H1 (cell line): ENCODE measurements at regions not wholly inside any gene's neighbourhood (a gene's known extent, or its start where the extent isn't known, plus 50 kb on each side); places are given as distances from the start of the nearest gene placed in this dataset.

ENCODE experiments used
- CTCF ChIA-PET: fragments of 300-600 bp; sonication (Branson Sonifier 250); formaldehyde crosslinking; loops from one replicate; lab custom pipeline; 2021; ENCODE audit not compliant: partially characterized antibody; lab: Charles Lee
- POLR2A ChIA-PET: fragments of 300-600 bp; sonication (Branson Sonifier 250); formaldehyde crosslinking; loops from one replicate; lab custom pipeline; 2021; ENCODE audit warnings: inconsistent platforms; ENCODE audit not compliant: partially characterized antibody; lab: Charles Lee
- DNase-seq, 2 experiments: peaks; one replicate each; pipeline versions ENCODE4 v3.0.0 to v3.0.0-alpha.2; 2010 to 2022; ENCODE audit warnings: low spot score in 2 of 2, low read depth in 1 of 2, mixed read lengths in 1 of 2
- FAIRE-seq: peaks from 2 replicates; lab custom pipeline; 2011; peaks lifted over from hg19 to GRCh38; lab: Jason Lieb, UNC
- H2AFZ ChIP-seq: 2 replicates; pipeline ENCODE4 v1.8.1; 2012; ENCODE audit warnings: low read length, inconsistent platforms
- H2AK5ac ChIP-seq: 2 replicates; pipeline ENCODE4 v1.6.1; 2013; ENCODE audit warnings: low read depth, low read length
- H2BK120ac ChIP-seq: replicated peaks from 2 replicates; pipeline ENCODE3; 2013; ENCODE audit warnings: low read depth, low read length, inconsistent platforms
- H2BK12ac ChIP-seq: 2 replicates; pipeline ENCODE4 v1.6.1; 2013; ENCODE audit warnings: low read depth, low read length
- H2BK15ac ChIP-seq: 2 replicates; pipeline ENCODE4 v1.6.1; 2013; ENCODE audit warnings: low read length
- H2BK20ac ChIP-seq: 2 replicates; pipeline ENCODE4 v1.6.1; 2013; ENCODE audit warnings: low read length
- H2BK5ac ChIP-seq: 2 replicates; pipeline ENCODE4 v1.6.1; 2013; ENCODE audit warnings: low read depth, low read length
- H3K14ac ChIP-seq: 2 replicates; pipeline ENCODE4 v1.6.1; 2013; ENCODE audit warnings: inconsistent platforms; ENCODE audit not compliant: insufficient read length
- H3K18ac ChIP-seq: 2 replicates; pipeline ENCODE4 v1.6.1; 2013; ENCODE audit warnings: low read length; ENCODE audit errors: extremely low read depth
- H3K23ac ChIP-seq: 2 replicates; pipeline ENCODE4 v1.6.1; 2013; ENCODE audit warnings: inconsistent platforms; ENCODE audit not compliant: insufficient read length
- H3K23me2 ChIP-seq: 2 replicates; pipeline ENCODE4 v1.6.1; 2013; ENCODE audit warnings: low read depth, low read length
- H3K27ac ChIP-seq: 2 replicates; pipeline ENCODE4 v1.6.1; 2011; ENCODE audit warnings: low read depth, low read length, inconsistent platforms
- H3K27me3 ChIP-seq, 4 experiments: replicated peaks in 1 of 4; 1 replicate in 1 of 4; 2 replicates in 3 of 4; pipeline versions ENCODE4 v1.6.1 to v1.8.1; 2011 to 2013; ENCODE audit warnings: low read length in 3 of 4, mild to moderate bottlenecking in 3 of 4, inconsistent platforms in 2 of 4, mixed read lengths in 2 of 4, moderate library complexity in 1 of 4; ENCODE audit not compliant: control insufficient read depth in 3 of 4, insufficient read depth in 3 of 4; ENCODE audit errors: extremely low read depth in 1 of 4
- H3K36me3 ChIP-seq, 4 experiments: 2 replicates each; pipeline versions ENCODE4 v1.6.1 to v1.8.1; 2011 to 2013; ENCODE audit warnings: mild to moderate bottlenecking in 4 of 4, low read length in 3 of 4, moderate library complexity in 2 of 4, control low read depth in 1 of 4, inconsistent platforms in 1 of 4; ENCODE audit not compliant: insufficient read depth in 4 of 4, control insufficient read depth in 2 of 4
- H3K4ac ChIP-seq: replicated peaks from 2 replicates; pipeline ENCODE3; 2013; ENCODE audit warnings: low read length, low read depth, mixed read lengths, inconsistent platforms; ENCODE audit not compliant: insufficient read length
- H3K4me1 ChIP-seq, 4 experiments: replicated peaks in 1 of 4; 1 replicate in 1 of 4; 2 replicates in 3 of 4; pipeline versions ENCODE4 v1.6.1 to v1.8.1; 2011 to 2013; ENCODE audit warnings: low read length in 3 of 4, inconsistent platforms in 2 of 4, mixed read lengths in 1 of 4; ENCODE audit not compliant: insufficient read depth in 4 of 4, control insufficient read depth in 3 of 4
- H3K4me2 ChIP-seq, 2 experiments: 2 replicates each; pipeline versions ENCODE4 v1.6.1 to v1.8.1; 2011 to 2013; ENCODE audit warnings: low read depth in 2 of 2, low read length in 2 of 2, control low read depth in 1 of 2, inconsistent platforms in 1 of 2, mild to moderate bottlenecking in 1 of 2; ENCODE audit not compliant: insufficient read depth in 1 of 2
- H3K4me3 ChIP-seq, 4 experiments: fragments of 200-600, 300-600 bp in 1 of 4; sonication (generic), shearing (Covaris generic), sonication (Bioruptor Twin) in 1 of 4; 2 replicates each; pipeline versions ENCODE4 v1.5.1 to v1.8.1; 2011 to 2016; ENCODE audit warnings: low read length in 4 of 4, low read depth in 3 of 4, control low read depth in 2 of 4, inconsistent platforms in 2 of 4, mild to moderate bottlenecking in 2 of 4, mixed read lengths in 1 of 4, moderate library complexity in 1 of 4; ENCODE audit not compliant: insufficient read depth in 2 of 4; ENCODE audit errors: extremely low read depth in 1 of 4
- H3K56ac ChIP-seq: replicated peaks from 2 replicates; pipeline ENCODE3; 2013; ENCODE audit warnings: low read depth, mild to moderate bottlenecking, mixed read lengths, low read length, inconsistent platforms; ENCODE audit not compliant: insufficient read length
- H3K79me1 ChIP-seq: 2 replicates; pipeline ENCODE4 v1.6.1; 2013; ENCODE audit warnings: low read depth, low read length, control low read depth
- H3K79me2 ChIP-seq, 2 experiments: 2 replicates each; pipeline versions ENCODE4 v1.6.1 to v1.8.1; 2012 to 2013; ENCODE audit warnings: low read length in 2 of 2, mild to moderate bottlenecking in 2 of 2, inconsistent platforms in 1 of 2; ENCODE audit not compliant: insufficient read depth in 2 of 2, control insufficient read depth in 1 of 2
- H3K9ac ChIP-seq, 4 experiments: replicated peaks in 1 of 4; 1 replicate in 1 of 4; 2 replicates in 3 of 4; pipeline versions ENCODE4 v1.6.1 to v1.8.1; 2011 to 2013; ENCODE audit warnings: low read depth in 3 of 4, low read length in 3 of 4, control low read depth in 2 of 4, mild to moderate bottlenecking in 2 of 4, moderate library complexity in 2 of 4, inconsistent platforms in 1 of 4; ENCODE audit errors: extremely low read depth in 1 of 4
- H3K9me3 ChIP-seq, 2 experiments: 2 replicates each; pipeline versions ENCODE4 v1.6.1 to v1.8.1; 2012 to 2013; ENCODE audit warnings: mild to moderate bottlenecking in 2 of 2, moderate library complexity in 2 of 2, control low read depth in 1 of 2, inconsistent platforms in 1 of 2, low read depth in 1 of 2, low read length in 1 of 2, mixed read lengths in 1 of 2; ENCODE audit not compliant: insufficient read depth in 2 of 2
- H4K20me1 ChIP-seq, 2 experiments: replicated peaks in 1 of 2; 2 replicates each; pipeline versions ENCODE3 to v1.8.1; 2011 to 2013; ENCODE audit warnings: inconsistent platforms in 2 of 2, low read length in 2 of 2, mild to moderate bottlenecking in 1 of 2; ENCODE audit not compliant: insufficient read depth in 2 of 2, control insufficient read depth in 1 of 2
- H4K5ac ChIP-seq: 2 replicates; pipeline ENCODE4 v1.6.1; 2013; ENCODE audit warnings: low read length, low read depth, mixed read lengths, inconsistent platforms; ENCODE audit not compliant: insufficient read length
- H4K8ac ChIP-seq: 2 replicates; pipeline ENCODE4 v1.8.0; 2013; ENCODE audit warnings: mild to moderate bottlenecking, moderate library complexity, low read length, inconsistent platforms; ENCODE audit not compliant: insufficient read depth; ENCODE audit errors: extremely low read depth
- H4K91ac ChIP-seq: replicated peaks from 2 replicates; pipeline ENCODE3; 2013; ENCODE audit warnings: low read length, mixed read lengths, inconsistent platforms; ENCODE audit not compliant: insufficient read length
- JUN ChIP-seq: IDR thresholded peaks from 2 replicates; pipeline ENCODE4 v1.6.1; 2011; ENCODE audit warnings: low read depth, mild to moderate bottlenecking, improper control_type of control experiment, low read length
- KDM4A ChIP-seq: IDR thresholded peaks from one replicate; pipeline ENCODE4 v1.7.1; 2012; ENCODE audit warnings: low read depth, mild to moderate bottlenecking, moderate library complexity, low read length, inconsistent platforms; ENCODE audit not compliant: severe bottlenecking
- SP4 ChIP-seq: IDR thresholded peaks from 2 replicates; pipeline ENCODE4 v1.6.1; 2012; ENCODE audit warnings: low read length, inconsistent platforms
- TAF1 ChIP-seq: IDR thresholded peaks from 2 replicates; pipeline ENCODE4 v1.6.1; 2011; ENCODE audit warnings: mild to moderate bottlenecking, low read depth, low read length
- ZNF274 ChIP-seq: IDR thresholded peaks from 2 replicates; pipeline ENCODE4 v1.7.0; 2012; ENCODE audit warnings: low read length, borderline replicate concordance; ENCODE audit errors: extremely low read depth
- WGBS, 2 experiments: shearing (Covaris generic) in 1 of 2; methylation state at CpG; one replicate each; pipeline versions ENCODE4 v1.1.6 to v1.1.7; 2013 to 2015; ENCODE audit warnings: low lambda C conversion rate in 2 of 2, mixed read lengths in 2 of 2, inconsistent platforms in 1 of 2, low coverage in 1 of 2, missing lambda C conversion rate in 1 of 2; ENCODE audit not compliant: insufficient replicate concordance in 2 of 2, insufficient coverage in 1 of 2, insufficient read length in 1 of 2; ENCODE audit errors: extremely low coverage in 1 of 2, missing lambda C conversion rate in 1 of 2; 5-methylcytosine and 5-hydroxymethylcytosine counted together
- TF ChIP-seq, protein P1 (sequence below): IDR thresholded peaks from 2 replicates; pipeline ENCODE4 v1.6.1; 2011; ENCODE audit warnings: low read length, improper control_type of control experiment

DNA sequence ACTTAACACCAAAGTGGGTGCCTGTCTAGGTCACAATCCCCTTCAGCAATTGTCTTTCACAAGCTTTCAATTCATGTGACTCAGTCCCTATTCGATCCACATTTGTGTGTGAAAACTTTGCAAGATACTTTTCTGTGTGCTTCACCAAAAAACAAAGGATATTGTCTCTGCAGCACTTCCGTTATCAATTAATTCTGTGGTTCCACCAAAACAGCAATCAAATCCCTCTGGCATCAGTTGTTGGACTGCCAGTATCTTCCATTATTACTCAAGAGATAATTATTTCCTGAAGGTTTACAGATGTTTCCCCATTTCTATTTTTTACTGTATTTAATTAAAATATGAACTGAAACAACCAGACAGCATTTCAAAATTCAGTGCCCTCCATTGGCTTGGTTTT is 481.4 kb downstream of the SUCLA2 start:
- H2BK5ac ChIP-seq: no peak overlapping the region
- no peaks in the 10 kb centered on the region for H3K79me2 ChIP-seq
- no peaks in the 10 kb centered on the region for H4K20me1 ChIP-seq
- H2BK15ac ChIP-seq: no peak overlapping the region
- H2AK5ac ChIP-seq: no peak overlapping the region
- POLR2A ChIA-PET: no interaction called here
- no peak overlapping the region for H4K5ac ChIP-seq
- no peak overlapping the region for H4K91ac ChIP-seq
- H3K27me3 ChIP-seq: no peaks in the 10 kb centered on the region
- no peak for DNase-seq
- H3K79me1 ChIP-seq: no peaks in the 10 kb centered on the region
- no peaks in the 10 kb centered on the region for H3K23me2 ChIP-seq
- no peak overlapping the region for H2BK20ac ChIP-seq
- H3K9me3 ChIP-seq: 0 out of 4 replicates have a peak, but pooled peaks cover 0 to 2% of the 10 kb centered on the region in 2 experiments
- H3K23ac ChIP-seq: no peak overlapping the region
- no peak overlapping the region for H2BK12ac ChIP-seq
- no peak overlapping the region for H3K14ac ChIP-seq
- H3K27ac ChIP-seq: no peak overlapping the region
- no peak overlapping the region for H3K18ac ChIP-seq
- H2AFZ ChIP-seq: no peak overlapping the region
- H3K36me3 ChIP-seq: no peaks in the 10 kb centered on the region
- no peak overlapping the region for H3K9ac ChIP-seq
- FAIRE-seq: no peak
- H3K4me3 ChIP-seq: no peak overlapping the region
- 49% methylated on average over 2 of the region's 2 CpGs; no CpG with 5 or more reads in 1 of the 2 experiments for WGBS, 2 experiments
- no peaks in the 10 kb centered on the region for H3K4me1 ChIP-seq
- no peak overlapping the region for H3K56ac ChIP-seq
- no peak overlapping the region for H4K8ac ChIP-seq
- H3K4me2 ChIP-seq: no peak overlapping the region
- H2BK120ac ChIP-seq: no peak overlapping the region
- H3K4ac ChIP-seq: no peak overlapping the region
- CTCF ChIA-PET: no interaction called here
- no peak for TF ChIP-seq ZNF274
- TF ChIP-seq JUN: no peak
- TF ChIP-seq TAF1: no peak
- TF ChIP-seq, protein P1, sequence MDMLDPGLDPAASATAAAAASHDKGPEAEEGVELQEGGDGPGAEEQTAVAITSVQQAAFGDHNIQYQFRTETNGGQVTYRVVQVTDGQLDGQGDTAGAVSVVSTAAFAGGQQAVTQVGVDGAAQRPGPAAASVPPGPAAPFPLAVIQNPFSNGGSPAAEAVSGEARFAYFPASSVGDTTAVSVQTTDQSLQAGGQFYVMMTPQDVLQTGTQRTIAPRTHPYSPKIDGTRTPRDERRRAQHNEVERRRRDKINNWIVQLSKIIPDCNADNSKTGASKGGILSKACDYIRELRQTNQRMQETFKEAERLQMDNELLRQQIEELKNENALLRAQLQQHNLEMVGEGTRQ: no peak
- TF ChIP-seq SP4: no peak
- no peak for TF ChIP-seq KDM4A
